Ascending aorta (tissue), 2 donors: ENCODE measurements at regions not wholly inside any gene's neighbourhood (a gene's known extent, or its start where the extent isn't known, plus 50 kb on each side); places are given as distances from the start of the nearest gene placed in this dataset.

Experiments used
- DNase-seq, 2 donors: peaks; one replicate each; pipeline ENCODE4 v3.0.0-alpha.2; 2019; ENCODE audit warnings: low spot score in 2 of 2
- H3K27ac ChIP-seq, 2 donors: fragments of 200-600 bp; sonication (generic); one replicate each; pipeline ENCODE4 v1.5.1; 2016 to 2017; ENCODE audit warnings: mild to moderate bottlenecking in 1 of 2
- H3K27me3 ChIP-seq: fragments of 200-600 bp; sonication (generic); one replicate; pipeline ENCODE4 v1.5.1; 2017
- H3K36me3 ChIP-seq, 2 donors: fragments of 200-600 bp; sonication (generic); one replicate each; pipeline ENCODE4 v1.5.1; 2016
- H3K4me1 ChIP-seq, 2 donors: fragments of 200-600 bp; sonication (generic); one replicate each; pipeline ENCODE4 v1.5.1; 2016 to 2017; ENCODE audit warnings: mild to moderate bottlenecking in 1 of 2
- H3K4me3 ChIP-seq, 2 donors: fragments of 200-600 bp; sonication (generic); one replicate each; pipeline ENCODE4 v1.5.1; 2016 to 2017; ENCODE audit warnings: mild to moderate bottlenecking in 1 of 2
- H3K9me3 ChIP-seq, 2 donors: fragments of 200-600 bp; sonication (generic); one replicate each; pipeline ENCODE4 v1.5.1; 2016
- CTCF ChIP-seq, 3 experiments: fragments of 200-600 bp in 2 of 3; fragments of 450-650 bp in 1 of 3; sonication (generic) in 2 of 3; IDR thresholded peaks; one replicate each; pipeline ENCODE4 v1.5.1; 2016 to 2019; ENCODE audit warnings: antibody characterized with exemption in 3 of 3, mild to moderate bottlenecking in 1 of 3, moderate library complexity in 1 of 3
- intact Hi-C: fragments of 100-400 bp; cut with DNase I; formaldehyde crosslinking; loops from one replicate; pipeline ENCODE4 v1.15.1; 2023

- H3K27ac ChIP-seq = no peak overlapping the region
- H3K36me3 ChIP-seq = no peaks in the 10 kb centered on the region
- no peak for TF ChIP-seq CTCF (IDR thresholded peaks at IDR 0.05)
- H3K27me3 ChIP-seq = no peaks in the 10 kb centered on the region
- H3K4me3 ChIP-seq = no peak overlapping the region
- H3K9me3 ChIP-seq = no peaks in the 10 kb centered on the region
- intact Hi-C loops = no loop called here
- DNase-seq = no peak
- H3K4me1 ChIP-seq = peaks cover 5 to 11% of the 10 kb centered on the region in 2 donors
Observed at GRCh38 chr5:173711466-173711865, 95.0 kb upstream of the BOD1 start.

- intact Hi-C loops = no loop called here
- no peaks in the 10 kb centered on the region for H3K27me3 ChIP-seq
- H3K36me3 ChIP-seq = no peaks in the 10 kb centered on the region
- H3K27ac ChIP-seq = no peak overlapping the region
- no peak for TF ChIP-seq CTCF (IDR thresholded peaks at IDR 0.05)
- no peak for DNase-seq
- no peak overlapping the region for H3K4me3 ChIP-seq
- H3K9me3 ChIP-seq = no peaks in the 10 kb centered on the region
- H3K4me1 ChIP-seq = peaks cover under 1 to 2% of the 10 kb centered on the region in 2 donors
Observed at GRCh38 chr5:173712609-173713175, 96.2 kb upstream of the BOD1 start.

GRCh38 chr5:173714551-173715428 lies 98.3 kb upstream of the BOD1 start:
- DNase-seq = no peak
- H3K27ac ChIP-seq = no peak overlapping the region

GRCh38 chr5:173715607-173716006 lies 99.2 kb upstream of the BOD1 start:
- intact Hi-C loops = no loop called here
- Histone ChIP-seq H3K4me1 (no peaks in the 10 kb centered on the region), H3K27ac (no peak overlapping the region), H3K9me3 (no peaks in the 10 kb centered on the region), H3K27me3 (no peaks in the 10 kb centered on the region), H3K4me3 (no peak overlapping the region), H3K36me3 (no peaks in the 10 kb centered on the region)
- DNase-seq = no peak
- TF ChIP-seq CTCF (IDR thresholded peaks at IDR 0.05) = no peak

More at GRCh38 chr5:173714551-173715428, 98.3 kb upstream of the BOD1 start:
- H3K4me1 ChIP-seq = no peaks in the 10 kb centered on the region
- no peaks in the 10 kb centered on the region for H3K9me3 ChIP-seq
- no peaks in the 10 kb centered on the region for H3K36me3 ChIP-seq
- no peak for TF ChIP-seq CTCF (IDR thresholded peaks at IDR 0.05)
- no peaks in the 10 kb centered on the region for H3K27me3 ChIP-seq
- no peak overlapping the region for H3K4me3 ChIP-seq
- intact Hi-C loops = no loop called here

- no peak for DNase-seq
- Histone ChIP-seq H3K36me3 (no peaks in the 10 kb centered on the region), H3K9me3 (no peaks in the 10 kb centered on the region), H3K4me1 (no peaks in the 10 kb centered on the region), H3K27me3 (no peaks in the 10 kb centered on the region), H3K27ac (no peak overlapping the region), H3K4me3 (no peak overlapping the region)
- no peak for TF ChIP-seq CTCF (IDR thresholded peaks at IDR 0.05)
- intact Hi-C loops = no loop called here
Observed at GRCh38 chr5:173716058-173716682, 99.7 kb upstream of the BOD1 start.
